GM18868 (cell line): ENCODE measurements at regions not wholly inside any gene's neighbourhood (a gene's known extent, or its start where the extent isn't known, plus 50 kb on each side); places are given as distances from the start of the nearest gene placed in this dataset.
A peak's percentile ranks its signal among the peaks of the same experiment; 100 is the strongest.

Experiments used
- ATAC-seq: cut with Tn5 transposase; IDR thresholded peaks from one replicate; pipeline ENCODE4 v1.9.1; 2021; ENCODE audit warnings: mild to moderate bottlenecking, moderate library complexity; ENCODE audit not compliant: unreplicated experiment

DNA sequence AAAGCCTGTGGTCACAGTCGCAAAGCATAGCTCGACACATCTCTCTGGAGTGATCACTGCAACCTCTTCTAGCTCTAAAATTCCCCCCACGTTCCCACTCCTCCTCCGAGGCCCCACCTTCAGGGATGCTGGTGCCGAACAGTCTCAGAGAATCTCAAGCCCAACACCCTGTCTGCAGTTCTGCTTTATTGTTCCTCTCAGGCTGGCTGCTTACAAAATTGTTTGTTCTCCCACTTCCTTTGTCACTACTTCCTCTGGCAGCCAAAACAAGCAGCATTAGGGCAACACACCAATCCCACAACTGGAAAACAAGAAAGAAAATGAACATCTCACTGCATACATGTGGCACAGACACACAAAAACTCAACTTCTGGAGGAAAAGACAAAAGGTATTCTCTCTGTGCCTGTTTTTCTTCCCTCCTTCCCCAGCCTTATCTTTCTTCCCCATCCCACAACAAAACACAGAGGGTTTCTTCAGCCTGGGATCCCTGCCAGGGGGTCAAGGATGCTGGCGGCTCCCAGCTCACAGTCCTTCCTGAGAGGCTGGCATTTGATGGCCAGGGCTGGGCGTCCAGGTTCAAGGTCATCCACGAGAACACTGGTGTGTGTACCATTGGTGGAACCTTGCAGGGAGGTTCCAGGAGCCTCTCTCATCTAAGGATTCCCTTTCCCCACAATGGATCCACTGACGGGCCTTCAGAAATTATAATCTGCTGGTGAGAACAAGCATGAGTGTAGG, 108.4 kb downstream of the TMCO5A start:
- ATAC-seq, result no peak

DNA sequence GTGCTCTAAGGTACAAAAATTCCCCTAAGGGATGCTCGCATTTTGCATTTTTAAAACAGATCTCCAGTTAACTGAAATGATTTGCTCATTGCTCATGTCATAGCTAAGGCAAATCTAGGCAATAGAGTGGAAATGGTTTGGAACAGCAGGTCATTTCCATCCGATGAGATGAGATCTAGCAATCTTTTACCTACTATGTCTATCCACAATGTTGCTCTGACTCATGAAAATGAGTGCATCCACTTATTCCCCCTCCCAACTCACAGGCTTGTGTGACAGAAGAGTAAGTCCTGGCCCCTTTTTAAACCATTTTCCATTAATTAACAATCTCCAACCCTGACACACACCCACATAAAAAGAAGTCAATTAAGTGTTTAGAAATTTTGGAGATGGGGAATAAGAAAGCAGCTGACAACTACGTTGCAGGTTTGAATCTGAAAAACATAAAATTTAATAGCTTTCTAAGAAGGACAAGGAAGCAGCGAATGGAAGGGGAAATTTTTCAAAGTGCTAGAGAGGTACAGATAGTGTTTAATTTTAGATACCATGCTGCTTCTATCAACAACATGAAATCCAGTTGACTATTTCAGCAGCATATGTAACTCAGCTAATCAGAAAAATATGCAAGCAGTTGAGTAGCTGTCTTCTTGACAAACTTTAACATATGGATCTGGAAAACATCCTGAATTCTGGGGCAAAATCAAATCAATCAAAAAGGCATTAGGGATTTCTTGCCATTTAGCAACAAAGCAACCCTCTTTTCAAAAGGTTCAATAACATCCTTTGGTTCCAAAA, 112.0 kb downstream of the TMCO5A start:
- no peak for ATAC-seq

DNA sequence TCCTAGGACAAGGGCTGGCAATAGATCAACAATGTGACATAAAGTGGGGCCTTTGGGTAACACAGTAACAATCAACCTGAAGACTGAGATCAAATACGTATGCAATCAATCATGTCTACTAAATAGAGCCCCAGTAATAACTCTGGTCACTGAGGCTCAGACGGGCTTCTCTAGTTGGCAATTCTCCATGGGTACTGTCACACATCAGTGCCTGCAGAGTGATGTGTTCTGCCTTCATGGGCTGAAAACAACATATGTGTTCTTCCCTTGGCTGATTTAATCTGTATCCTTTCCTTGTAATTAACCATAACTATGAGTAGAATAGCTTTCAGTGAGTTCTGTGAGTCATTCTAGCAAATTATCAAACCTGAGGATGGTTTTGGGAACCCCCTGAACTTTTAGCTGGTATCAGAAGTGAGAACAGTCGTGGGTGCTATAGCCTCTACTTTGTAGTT, 113.6 kb downstream of the TMCO5A start:
- peak; percentile 86 for ATAC-seq

DNA sequence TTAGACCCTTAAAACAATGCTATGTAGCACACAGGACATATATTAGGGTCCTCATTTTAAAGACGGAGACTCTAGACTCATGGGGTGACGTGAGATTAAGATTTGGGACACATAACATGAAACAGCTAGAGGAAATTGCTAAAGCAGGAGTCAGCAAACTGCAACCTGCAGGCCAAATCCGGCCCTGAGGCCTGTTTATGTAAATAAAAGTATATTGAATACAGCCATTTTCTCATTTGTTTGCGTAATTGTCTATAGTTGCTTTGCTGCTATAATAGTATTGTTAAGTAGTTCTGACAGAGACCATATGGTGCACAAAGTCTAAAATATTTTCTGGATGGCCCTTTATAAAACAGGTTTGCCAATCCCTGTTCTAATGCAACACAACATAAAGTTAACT, 115.5 kb downstream of the TMCO5A start:
- no peak for ATAC-seq

- no peak for ATAC-seq
These were observed 116.3 kb downstream of the TMCO5A start for GRCh38 chr15:38050529-38051448.

DNA sequence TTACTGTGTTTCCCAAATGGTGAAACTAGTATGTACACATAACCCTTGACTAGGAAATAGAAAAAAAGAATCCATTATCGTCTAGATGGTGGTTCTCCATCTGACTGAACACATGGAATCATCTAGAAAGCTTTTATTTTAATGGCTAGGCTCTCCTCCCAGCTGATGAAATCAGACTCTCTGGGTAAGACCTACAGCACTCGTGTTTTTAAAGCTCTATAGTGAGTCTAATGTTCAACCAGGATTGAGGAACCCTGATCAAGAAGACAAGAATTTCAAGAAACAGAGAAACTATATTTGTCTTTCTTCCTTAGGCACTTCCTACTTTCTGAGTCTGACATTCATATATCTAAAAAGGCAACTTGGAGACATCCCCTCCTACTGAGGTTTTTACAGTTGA, 118.8 kb downstream of the TMCO5A start:
- ATAC-seq, result no peak

- no peak for ATAC-seq
These were observed 119.3 kb downstream of the TMCO5A start for GRCh38 chr15:38053776-38054175.

DNA sequence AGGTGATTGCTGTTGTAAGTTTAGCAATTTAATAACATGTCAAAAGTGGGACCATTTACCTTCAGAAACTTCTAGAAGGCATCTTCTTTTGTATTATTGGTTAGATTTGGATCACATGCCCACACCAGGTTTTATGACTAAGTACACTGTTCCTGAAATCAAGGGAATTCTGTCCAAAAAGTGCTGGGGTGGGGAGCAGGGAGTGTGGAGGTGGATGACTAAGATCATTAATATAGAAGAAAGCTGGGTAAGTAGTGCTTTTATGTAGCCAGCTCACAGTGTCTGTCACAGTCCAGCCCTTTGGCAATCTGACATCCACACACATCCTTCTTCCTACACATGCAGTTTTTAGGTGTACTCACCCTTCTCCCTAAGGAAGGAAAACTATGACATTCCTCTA, 120.0 kb downstream of the TMCO5A start:
- no peak for ATAC-seq

DNA sequence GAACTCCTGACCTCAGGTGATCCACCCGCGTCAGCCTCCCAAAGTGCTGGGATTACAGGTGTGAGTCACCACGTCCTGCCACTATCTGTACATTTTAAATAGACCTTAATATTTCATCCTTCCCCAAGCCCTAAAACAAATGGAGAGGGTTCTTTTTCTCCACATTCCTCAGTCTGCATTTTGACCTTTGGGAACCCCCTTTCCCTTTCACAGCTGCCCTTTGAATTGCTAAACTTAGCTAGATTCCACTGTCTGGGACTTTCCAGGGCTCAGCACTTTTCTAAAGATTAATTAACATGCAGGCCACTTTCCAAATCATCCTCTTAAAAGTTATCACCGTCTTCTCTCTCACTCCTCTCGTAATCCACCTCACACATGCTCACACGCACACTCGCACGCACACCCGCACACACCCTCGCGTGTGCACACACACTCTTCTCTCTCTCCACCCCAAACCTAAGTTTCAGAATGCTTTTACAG, 124.2 kb downstream of the TMCO5A start:
- ATAC-seq, result no peak

GRCh38 chr15:38059665-38060064, 125.2 kb downstream of the TMCO5A start:
- peak; percentile 45 for ATAC-seq

- no peak for ATAC-seq
These were observed 127.6 kb downstream of the TMCO5A start for GRCh38 chr15:38061856-38062649.

DNA sequence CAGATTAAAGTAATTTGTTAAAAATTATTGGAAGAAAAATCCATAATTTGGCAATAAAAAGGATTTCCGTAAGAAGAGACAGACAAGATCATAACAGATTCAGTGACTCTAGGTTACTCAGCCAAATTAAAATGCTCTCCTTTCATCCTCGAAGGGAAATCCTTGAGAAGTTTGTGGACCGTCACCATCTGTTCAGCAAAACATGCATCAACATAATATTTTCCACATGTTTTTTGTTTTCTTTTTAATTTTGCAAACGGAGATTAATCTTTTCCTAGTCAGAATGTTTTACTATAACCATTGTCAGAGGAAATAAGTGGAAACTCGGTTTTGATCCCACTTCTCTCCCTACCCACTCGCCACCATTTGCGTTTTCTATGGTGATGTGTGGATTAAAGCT, 128.3 kb downstream of the TMCO5A start:
- no peak for ATAC-seq

DNA sequence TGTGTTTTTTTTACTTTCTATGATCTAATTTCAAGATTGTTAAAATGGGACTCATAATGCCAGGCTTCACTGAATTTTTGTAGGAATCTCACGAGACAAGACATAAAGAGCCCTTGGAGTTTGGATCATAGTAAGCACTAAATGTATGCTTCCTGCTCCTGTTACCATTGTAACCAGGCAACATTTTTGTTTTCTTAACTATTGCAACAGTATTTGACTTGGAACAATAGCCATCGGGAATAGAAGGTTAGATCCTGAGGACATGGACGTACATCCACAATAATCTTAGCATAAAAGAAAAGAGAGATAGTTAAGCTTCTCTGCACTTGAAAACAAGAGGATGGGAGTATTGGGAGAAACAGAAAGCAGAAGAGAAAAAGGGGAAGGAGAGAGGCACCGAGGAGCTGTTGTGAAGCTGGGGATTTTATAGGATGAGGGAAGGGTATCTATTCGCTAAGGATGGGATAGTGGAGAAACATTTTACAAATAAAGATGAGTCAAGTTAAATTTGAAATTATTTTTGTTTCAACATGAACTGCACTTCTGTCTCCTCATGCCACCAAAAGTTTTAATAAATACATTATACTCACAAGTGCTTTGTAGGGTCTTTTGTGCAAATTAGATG, 131.4 kb downstream of the TMCO5A start:
- no peak for ATAC-seq

DNA sequence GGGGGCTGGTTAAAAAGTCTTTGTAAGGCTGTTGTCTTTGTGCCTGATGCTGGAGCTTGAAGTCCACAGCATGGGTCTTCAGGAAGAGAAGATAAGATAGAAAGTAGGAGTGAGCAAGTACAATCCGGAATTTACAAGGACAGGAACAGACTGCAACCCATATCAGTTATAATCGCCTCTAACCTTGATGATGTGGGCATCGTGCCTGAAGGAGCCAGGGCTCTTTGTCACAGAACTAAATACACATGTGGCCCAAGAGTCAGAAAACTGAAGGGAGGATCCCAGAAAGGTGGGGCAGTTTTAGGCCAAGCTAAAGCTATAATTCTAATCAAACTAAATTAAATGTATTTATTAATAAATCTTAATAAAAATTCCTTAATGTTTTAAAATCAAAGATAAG, 132.2 kb downstream of the TMCO5A start:
- ATAC-seq, result no peak

GRCh38 chr15:38068626-38069391, 134.4 kb downstream of the TMCO5A start:
- peak; percentile 83 for ATAC-seq

GRCh38 chr15:38069511-38070011, 135.1 kb downstream of the TMCO5A start:
- peak; percentile 48 for ATAC-seq

DNA sequence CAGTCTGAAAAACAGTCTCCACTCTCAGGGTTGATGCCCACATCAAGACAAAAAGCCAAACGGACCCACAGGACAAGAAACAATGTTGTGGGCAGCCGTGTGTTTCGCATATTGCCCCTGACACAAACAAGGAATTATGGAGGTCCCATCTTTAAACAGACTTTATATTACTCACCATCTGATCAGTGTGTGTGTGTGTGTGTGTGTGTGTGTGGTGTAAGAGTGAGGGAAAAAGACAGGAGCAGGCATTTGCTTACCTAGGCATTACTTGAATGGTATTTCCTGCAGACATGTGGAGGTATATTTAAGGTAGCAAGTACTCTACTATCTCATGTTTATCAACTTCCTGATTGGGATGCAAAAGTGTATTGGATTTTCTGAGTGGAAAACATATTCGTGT, 136.3 kb downstream of the TMCO5A start:
- no peak for ATAC-seq

GRCh38 chr15:38071211-38071972, 137.0 kb downstream of the TMCO5A start:
- no peak for ATAC-seq
